DMS 273 (cell line): ENCODE measurements at regions not wholly inside any gene's neighbourhood (a gene's known extent, or its start where the extent isn't known, plus 50 kb on each side); places are given as distances from the start of the nearest gene placed in this dataset.
"Not testable (repeated sequence)": the region's sequence is repeated elsewhere in the genome, so short reads cannot be mapped to it uniquely, and the experiment has no call there.

Source experiments
- DNase-seq: peaks from one replicate; lab custom pipeline; 2025; ENCODE audit not compliant: unreplicated experiment; lab: John Stamatoyannopoulos, UW

- DNase-seq = no peak
Observed at GRCh38 chr5:39534690-39535089, 109.9 kb upstream of the DAB2 start.

GRCh38 chr5:39533749-39534148, 109.0 kb upstream of the DAB2 start:
- DNase-seq = no peak

- DNase-seq = no peak
Observed at GRCh38 chr5:39532511-39532910, 107.7 kb upstream of the DAB2 start.

GRCh38 chr5:39531306-39531705, 106.5 kb upstream of the DAB2 start:
- DNase-seq = no peak

DNA sequence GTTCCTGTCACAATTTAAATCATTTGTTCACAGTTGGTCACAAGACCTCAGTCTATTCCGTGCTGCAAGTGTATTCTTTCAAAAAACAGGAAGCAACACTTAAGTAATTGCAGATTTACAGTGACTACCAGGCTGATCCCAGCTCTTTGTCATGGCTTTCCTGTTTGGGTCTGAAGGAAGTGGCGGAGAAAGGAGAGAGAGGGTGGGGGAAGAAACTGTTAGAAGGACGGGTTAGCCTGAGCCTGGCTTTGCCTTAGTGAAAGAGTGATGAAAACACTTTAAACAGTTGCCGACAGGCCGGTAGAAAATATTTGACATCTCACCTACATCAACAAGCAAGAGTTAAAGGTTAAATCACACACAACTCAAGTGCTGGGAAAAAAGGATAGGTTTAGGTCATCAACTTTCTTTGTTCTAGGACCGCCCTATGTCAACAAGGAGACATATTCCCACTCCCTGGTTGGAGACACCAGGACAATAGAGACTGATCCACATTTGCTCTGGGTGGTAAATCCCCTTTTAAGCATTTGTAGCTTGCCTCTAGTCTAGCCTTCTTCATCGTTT, 102.2 kb upstream of the DAB2 start:
- no peak for DNase-seq

DNA sequence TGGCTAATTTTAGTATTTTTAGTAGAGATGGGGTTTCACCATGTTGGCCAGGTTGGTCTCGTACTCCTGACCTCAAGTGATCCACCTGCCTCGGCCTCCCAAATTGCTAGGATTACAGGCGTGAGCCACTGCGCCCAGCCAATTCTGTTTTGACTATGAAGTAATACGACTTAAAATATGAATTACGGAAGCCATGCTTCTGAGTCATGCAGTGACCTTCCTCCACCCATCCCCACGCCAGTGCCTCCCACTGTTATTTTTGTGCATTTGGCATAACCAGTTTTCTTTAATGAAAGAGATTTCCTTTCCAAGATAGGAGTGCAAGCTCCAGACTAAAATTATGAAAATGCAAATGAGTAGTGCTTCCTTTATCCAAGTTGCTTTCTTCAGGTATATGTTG, 101.0 kb upstream of the DAB2 start:
- not testable (repeated sequence) for DNase-seq

DNA sequence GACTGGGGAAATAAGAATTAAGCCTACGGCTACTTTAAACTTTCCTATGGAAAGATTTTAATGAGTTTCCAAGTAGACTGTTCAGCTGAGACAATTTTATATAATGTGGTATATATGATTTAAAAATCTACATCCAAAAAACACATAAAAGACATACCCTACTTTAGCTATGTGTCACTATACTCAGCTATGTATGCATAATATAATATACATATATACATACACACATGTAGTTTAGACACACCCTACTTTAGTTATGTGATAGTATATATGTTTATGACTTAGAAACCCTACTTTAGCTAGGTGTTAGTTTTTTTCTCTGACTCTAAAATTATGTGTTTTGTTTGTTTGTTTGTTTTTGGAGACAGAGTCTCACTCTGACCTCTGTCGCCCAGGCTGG, 100.5 kb upstream of the DAB2 start:
- DNase-seq = no peak

- DNase-seq = no peak
Observed at GRCh38 chr5:39523821-39524220, 99.0 kb upstream of the DAB2 start.

DNA sequence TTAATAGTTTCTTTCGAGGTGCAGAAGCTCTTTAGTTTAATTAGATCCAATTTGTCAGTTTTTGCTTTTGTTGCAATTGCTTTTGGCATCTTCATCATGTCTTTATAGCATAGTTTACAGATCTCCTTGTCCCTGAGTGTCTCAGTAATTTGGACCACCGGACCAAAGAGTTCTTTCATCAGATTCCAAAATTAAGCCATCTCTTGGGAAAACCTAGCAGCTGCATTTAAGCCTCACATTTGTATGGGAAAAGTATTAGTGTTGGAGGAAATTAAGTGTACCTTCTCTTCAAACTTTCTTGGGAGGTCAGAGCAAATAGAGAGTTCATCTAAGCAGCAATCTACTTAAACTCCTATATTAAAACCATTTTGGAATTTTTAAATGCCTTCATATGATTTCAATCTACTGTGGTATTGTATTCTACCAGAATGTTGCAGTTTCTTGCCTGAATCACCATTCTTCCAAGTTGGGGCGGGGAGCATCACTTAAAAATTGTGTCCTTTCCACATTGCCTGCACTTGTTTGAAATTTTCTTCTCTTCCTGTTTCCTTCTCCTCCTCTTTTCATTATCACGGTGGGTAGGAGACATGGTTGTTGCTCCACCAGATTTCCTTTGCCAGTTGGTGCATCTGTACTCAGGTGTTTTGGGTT, 97.3 kb upstream of the DAB2 start:
- no peak for DNase-seq

- DNase-seq = no peak
Observed at GRCh38 chr5:39521098-39521860, 96.5 kb upstream of the DAB2 start.

GRCh38 chr5:39520232-39520572, 95.4 kb upstream of the DAB2 start:
- peak; percentile 28 for DNase-seq

GRCh38 chr5:39519566-39520231, 94.9 kb upstream of the DAB2 start:
- no peak for DNase-seq

DNA sequence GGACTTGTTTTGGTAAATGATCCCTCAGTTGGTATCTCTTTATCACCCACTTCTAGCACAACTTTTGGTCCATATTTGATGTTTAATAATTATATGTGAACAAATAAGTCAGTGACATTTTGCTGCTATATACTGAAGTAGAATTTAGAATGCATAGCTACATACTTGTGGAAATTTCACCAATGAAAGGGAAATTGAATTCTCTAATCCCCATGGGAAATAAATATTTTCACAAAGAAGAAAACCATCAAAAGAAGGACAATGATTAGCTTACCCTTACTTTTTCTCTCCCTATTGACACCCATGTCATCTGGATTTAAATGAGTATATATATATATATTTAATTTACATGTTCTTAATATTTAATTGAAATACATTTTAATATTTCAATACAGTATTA, 94.3 kb upstream of the DAB2 start:
- no peak for DNase-seq

DNA sequence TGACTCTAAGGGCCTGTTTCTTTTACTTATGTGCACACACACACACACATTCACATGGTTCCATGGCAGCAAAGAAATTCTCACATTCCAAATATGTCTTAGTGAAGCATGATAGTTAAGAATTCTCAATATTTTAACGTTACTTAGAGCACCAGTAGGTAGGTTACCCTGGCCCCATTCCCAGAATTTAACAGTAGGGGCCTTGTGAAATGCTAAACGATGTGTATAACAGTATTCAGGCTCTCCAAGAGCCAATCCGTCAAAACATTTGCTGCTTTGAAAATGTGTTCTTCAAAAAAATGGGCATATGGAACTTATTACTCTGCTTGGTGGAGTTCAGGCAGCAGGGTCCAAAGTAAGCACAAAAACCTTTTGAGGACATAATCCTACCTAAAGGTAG, 93.7 kb upstream of the DAB2 start:
- DNase-seq = no peak

DNA sequence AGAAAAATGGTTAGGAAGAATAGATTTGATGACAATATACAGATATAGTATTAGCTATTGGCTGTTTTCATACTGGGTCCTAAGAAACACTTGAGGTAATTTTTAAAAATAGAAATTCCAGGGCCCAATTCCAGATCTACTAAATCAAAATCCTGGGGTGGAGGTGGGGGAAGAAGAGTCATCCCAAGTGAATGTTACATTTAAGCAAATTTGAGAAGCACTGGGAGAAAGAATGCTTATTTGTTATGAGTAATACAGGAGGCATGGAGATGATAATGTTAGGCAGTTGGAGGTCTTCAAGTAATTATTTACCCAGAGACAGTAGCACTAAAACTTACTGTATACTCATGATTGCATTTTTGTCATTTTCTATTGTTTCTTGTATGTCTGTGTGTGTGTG, 93.0 kb upstream of the DAB2 start:
- no peak for DNase-seq

DNA sequence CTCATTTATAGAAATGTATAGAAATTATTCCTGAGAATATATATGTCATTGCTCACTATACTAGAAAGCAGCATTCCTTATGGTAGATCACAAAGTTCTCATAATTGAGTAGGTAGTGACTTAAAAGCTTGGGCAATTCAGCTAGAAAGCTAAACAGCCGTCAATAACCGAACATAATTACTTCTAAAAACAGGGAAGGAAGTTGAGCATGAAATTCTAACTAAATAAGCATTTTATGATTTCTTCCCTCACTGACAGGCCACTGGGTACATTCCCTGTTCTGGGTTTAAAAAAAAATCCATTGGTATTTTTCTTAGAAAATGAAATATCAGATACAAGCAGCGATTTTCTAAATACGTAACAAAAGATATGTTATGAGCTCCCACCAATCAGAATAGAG, 91.1 kb upstream of the DAB2 start:
- no peak for DNase-seq

GRCh38 chr5:39513236-39513635, 88.5 kb upstream of the DAB2 start:
- DNase-seq = no peak

GRCh38 chr5:39506211-39506610, 81.4 kb upstream of the DAB2 start:
- no peak for DNase-seq

- DNase-seq = no peak
Observed at GRCh38 chr5:39505791-39506190, 81.0 kb upstream of the DAB2 start.

DNA sequence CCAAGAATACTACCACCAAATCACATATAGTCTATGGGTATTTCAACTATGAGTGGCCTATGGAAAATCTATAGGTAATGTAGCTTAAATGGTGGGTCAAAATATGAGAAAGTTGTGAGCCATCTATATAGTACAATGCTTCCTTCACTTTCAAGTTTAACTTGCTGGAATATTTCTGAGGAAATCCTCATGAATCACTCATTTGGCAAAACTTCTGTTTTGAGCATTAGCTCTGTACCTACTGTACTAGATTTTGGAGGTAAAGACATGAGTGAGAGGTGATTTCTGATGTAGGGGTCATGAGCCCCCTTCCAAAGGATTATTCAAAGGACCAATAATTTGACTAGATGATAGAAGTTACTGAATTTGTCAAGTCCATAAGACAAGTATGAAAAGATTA, 80.6 kb upstream of the DAB2 start:
- DNase-seq = no peak

DNA sequence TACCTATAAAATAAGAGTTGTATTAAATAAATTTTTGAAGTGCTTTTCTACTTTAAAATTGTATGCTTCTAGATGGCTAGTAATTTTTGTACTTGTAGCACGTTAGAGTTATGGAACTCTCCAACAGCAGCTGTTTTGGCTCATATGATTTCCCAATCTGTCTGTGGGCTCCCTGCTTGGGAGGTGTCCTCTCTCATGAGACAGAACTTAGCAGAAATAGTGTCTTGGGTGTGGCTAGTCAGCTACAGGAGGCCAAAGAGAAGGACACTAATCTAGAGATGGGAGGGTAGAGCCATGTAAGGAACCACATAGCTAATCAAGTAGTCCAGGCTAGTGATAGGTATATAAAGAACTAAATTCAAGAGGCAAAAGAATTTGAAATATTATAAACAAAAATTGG, 78.4 kb upstream of the DAB2 start:
- no peak for DNase-seq

DNA sequence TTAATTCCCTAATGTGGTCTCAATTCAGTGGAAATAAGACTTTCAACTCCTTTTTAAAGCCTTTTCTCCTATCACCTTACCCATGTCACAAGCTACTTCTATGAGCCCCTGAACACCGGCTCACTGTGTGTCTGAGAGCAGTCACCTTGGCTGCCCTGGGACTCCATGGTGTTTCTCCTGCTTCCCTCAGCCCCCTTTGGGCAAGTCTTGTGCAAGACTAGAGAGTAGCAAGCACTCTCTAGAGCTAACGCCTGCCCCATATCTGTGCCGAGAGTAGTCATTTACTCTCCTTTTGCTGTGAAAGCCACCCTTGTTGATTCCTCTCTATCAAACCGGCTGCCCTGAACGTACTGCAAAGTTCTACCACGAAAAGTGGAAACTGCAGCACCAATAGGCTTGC, 77.9 kb upstream of the DAB2 start:
- DNase-seq = no peak
